ENCODE measurements at regions not wholly inside any gene's neighbourhood (a gene's known extent, or its start where the extent isn't known, plus 50 kb on each side); places are given as distances from the start of the nearest gene placed in this dataset.

DNA sequence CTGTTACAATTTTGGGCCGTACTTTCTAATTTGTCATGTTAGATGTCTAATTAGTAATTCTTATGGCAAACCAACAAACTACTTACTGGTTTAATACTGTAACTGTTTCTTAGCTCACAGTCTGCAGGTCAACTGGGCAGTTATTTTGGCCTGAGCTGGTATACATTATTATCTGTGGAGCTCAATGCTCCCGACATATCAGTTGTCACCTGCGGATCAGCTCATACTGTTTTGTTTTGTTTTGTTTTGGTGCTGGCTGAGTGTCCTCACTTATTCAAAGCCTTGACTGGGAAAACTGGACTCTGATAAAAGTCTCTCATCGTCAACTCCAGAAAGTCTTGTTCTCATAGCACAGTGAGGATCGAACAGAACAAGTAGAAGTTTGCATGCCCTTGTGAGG lies 1060.6 kb upstream of the CDH8 start:
- no peak overlapping the region for H3K4me3 ChIP-seq (ENCODE audit: low read depth, low read length)
- DNase-seq (ENCODE audit: low read depth), result no peak
- no peak for TF ChIP-seq CTCF (IDR thresholded peaks at IDR 0.05; ENCODE audit: insufficient read depth, low read depth, low read length)

DNA sequence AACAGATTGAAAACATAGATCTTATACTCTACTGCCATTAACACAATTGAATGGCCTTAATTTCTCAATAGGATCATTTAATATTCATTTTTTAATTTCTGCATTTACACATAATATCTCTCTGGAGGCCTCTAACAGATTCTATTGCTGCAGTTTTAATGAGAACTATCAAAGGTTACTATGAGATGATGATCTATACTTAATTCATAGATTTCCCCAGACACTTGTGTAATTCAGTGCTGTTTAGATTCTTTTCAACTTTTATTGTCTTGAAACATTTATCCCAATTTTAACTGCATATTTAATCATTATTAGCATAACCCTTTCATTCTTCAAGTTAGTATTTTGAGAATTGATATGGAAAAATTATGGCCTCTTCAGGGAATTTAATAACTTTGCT lies 1056.5 kb upstream of the CDH8 start:
- TF ChIP-seq CTCF (IDR thresholded peaks at IDR 0.05; ENCODE audit: insufficient read depth, low read depth, low read length), result no peak
- H3K4me3 ChIP-seq (ENCODE audit: low read depth, low read length), result no peak overlapping the region
- no peak for DNase-seq (ENCODE audit: low read depth)

GRCh38 chr16:63082101-63082500 lies 1045.9 kb upstream of the CDH8 start:
- no peak for DNase-seq (ENCODE audit: low read depth)
- TF ChIP-seq CTCF (IDR thresholded peaks at IDR 0.05; ENCODE audit: insufficient read depth, low read depth, low read length), result no peak
- no peak overlapping the region for H3K4me3 ChIP-seq (ENCODE audit: low read depth, low read length)

DNA sequence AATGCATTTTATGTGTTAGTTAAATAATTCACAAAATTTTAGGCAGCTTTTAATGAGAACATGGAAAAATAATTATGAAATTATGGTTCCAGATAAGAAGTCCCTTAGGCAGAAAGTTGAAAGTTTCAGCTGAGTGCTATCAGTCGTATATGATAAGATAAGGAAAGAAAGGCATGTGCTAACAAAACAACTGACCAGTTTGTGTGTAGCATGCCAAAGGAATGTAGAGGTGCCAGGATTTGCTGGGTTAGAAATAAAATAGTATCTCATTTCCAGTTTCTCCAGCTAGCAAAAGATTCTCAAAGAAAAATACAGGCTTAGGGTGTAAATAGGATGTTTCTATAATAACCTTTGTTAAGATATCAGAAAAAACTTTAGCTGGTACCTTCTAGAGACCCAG lies 1044.5 kb upstream of the CDH8 start:
- no peak overlapping the region for H3K4me3 ChIP-seq (ENCODE audit: low read depth, low read length)
- DNase-seq (ENCODE audit: low read depth), result no peak
- no peak for TF ChIP-seq CTCF (IDR thresholded peaks at IDR 0.05; ENCODE audit: insufficient read depth, low read depth, low read length)

DNA sequence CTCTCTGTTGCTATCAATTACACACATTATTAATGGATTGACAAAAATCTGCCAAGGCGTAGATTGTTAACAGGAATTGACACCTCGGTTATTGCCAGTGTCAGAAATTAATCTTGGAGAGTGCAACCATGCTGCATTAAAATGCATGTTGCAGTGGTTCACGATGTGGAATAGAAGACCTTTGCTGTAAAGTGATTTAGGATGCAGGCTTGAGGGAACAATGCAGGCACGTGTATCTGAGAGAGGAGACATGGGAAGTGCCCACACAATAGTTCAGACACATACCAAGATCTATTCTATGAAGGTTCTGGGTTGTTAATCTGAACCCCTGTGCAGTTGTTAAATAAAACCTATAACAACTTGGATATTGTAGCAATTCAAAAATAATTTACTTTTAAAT lies 1032.8 kb upstream of the CDH8 start:
- no peak for TF ChIP-seq CTCF (IDR thresholded peaks at IDR 0.05; ENCODE audit: insufficient read depth, low read depth, low read length)
- H3K4me3 ChIP-seq (ENCODE audit: low read depth, low read length), result no peak overlapping the region
- DNase-seq (ENCODE audit: low read depth), result no peak

GRCh38 chr16:63067141-63067540 lies 1030.9 kb upstream of the CDH8 start:
- no peak overlapping the region for H3K4me3 ChIP-seq (ENCODE audit: low read depth, low read length)
- no peak for TF ChIP-seq CTCF (IDR thresholded peaks at IDR 0.05; ENCODE audit: insufficient read depth, low read depth, low read length)
- DNase-seq (ENCODE audit: low read depth), result no peak

DNA sequence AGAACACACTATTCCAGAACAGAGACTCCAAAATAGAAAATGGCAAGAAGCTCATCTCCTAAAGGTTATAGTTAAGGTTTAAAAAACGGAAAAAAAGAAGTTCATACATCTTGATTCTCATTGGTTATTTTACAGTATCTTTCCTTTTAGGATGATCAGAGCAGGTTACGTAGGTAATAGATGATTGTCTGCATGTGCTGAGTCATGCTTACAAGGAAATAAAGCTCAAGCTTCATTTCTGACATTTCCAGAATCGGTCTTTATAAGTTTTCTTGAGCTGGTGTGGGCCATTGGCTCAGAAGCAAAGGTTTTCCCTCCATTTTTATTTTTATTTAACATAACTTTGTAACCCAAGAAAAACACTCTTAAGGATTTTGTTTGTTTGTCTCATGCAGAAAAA lies 1030.3 kb upstream of the CDH8 start:
- TF ChIP-seq CTCF (IDR thresholded peaks at IDR 0.05; ENCODE audit: insufficient read depth, low read depth, low read length), result no peak
- DNase-seq (ENCODE audit: low read depth), result no peak

More for the DNA sequence above, 1030.3 kb upstream of the CDH8 start:
- no peak overlapping the region for H3K4me3 ChIP-seq (ENCODE audit: low read depth, low read length)

All from fibroblast of villous mesenchyme (primary cell).